Astrocyte (in vitro differentiated cells and primary cell): ENCODE measurements at regions not wholly inside any gene's neighbourhood (a gene's known extent, or its start where the extent isn't known, plus 50 kb on each side); places are given as distances from the start of the nearest gene placed in this dataset.

ENCODE experiments used
- DNase-seq: peaks from one replicate; pipeline ENCODE4 v3.0.0-alpha.2; 2010; ENCODE audit warnings: low read depth
- FAIRE-seq: peaks from 2 replicates; lab custom pipeline; 2011; peaks lifted over from hg19 to GRCh38; lab: Jason Lieb, UNC
- H2AFZ ChIP-seq: 2 replicates; pipeline ENCODE4 v1.6.0; 2012; ENCODE audit warnings: low read depth, low read length, inconsistent platforms
- H3K27ac ChIP-seq: 2 replicates; pipeline ENCODE4 v1.5.1; 2011; ENCODE audit warnings: low read depth, low read length, inconsistent platforms
- H3K27me3 ChIP-seq: 2 replicates; pipeline ENCODE4 v1.6.0; 2011; ENCODE audit warnings: low read length, inconsistent platforms; ENCODE audit not compliant: insufficient read depth
- H3K36me3 ChIP-seq: 2 replicates; pipeline ENCODE4 v1.5.1; 2011; ENCODE audit warnings: low read length, inconsistent platforms; ENCODE audit not compliant: insufficient read depth
- H3K4me1 ChIP-seq: 2 replicates; pipeline ENCODE4 v1.5.1; 2011; ENCODE audit warnings: low read length, inconsistent platforms; ENCODE audit not compliant: insufficient read depth
- H3K4me2 ChIP-seq: 2 replicates; pipeline ENCODE4 v1.6.0; 2012; ENCODE audit warnings: low read length, inconsistent platforms
- H3K4me3 ChIP-seq: 2 replicates; pipeline ENCODE4 v1.5.1; 2011; ENCODE audit warnings: low read depth, mild to moderate bottlenecking, low read length, inconsistent platforms; ENCODE audit not compliant: insufficient read depth
- H3K79me2 ChIP-seq: 2 replicates; pipeline ENCODE4 v1.6.0; 2012; ENCODE audit warnings: mild to moderate bottlenecking, low read length, inconsistent platforms; ENCODE audit not compliant: insufficient read depth
- H3K9ac ChIP-seq: 2 replicates; pipeline ENCODE4 v1.6.0; 2012; ENCODE audit warnings: mild to moderate bottlenecking, low read length, inconsistent platforms
- H3K9me3 ChIP-seq: 2 replicates; pipeline ENCODE4 v1.5.1; 2012; ENCODE audit warnings: low read depth, mild to moderate bottlenecking, low read length, inconsistent platforms; ENCODE audit not compliant: insufficient read depth
- H4K20me1 ChIP-seq: 2 replicates; pipeline ENCODE4 v1.6.0; 2012; ENCODE audit warnings: low read length, inconsistent platforms; ENCODE audit not compliant: insufficient read depth
- H3K27ac Mint-ChIP-seq: one replicate; pipeline ENCODE4 v1.8.0; 2021; ENCODE audit warnings: mild to moderate bottlenecking, mixed read lengths; ENCODE audit not compliant: unreplicated experiment
- H3K27me3 Mint-ChIP-seq: one replicate; pipeline ENCODE4 v1.8.0; 2021; ENCODE audit warnings: low read depth, mixed read lengths; ENCODE audit not compliant: unreplicated experiment
- H3K36me3 Mint-ChIP-seq: one replicate; pipeline ENCODE4 v1.8.0; 2021; ENCODE audit warnings: low read depth, mixed read lengths; ENCODE audit not compliant: unreplicated experiment
- H3K4me1 Mint-ChIP-seq: one replicate; pipeline ENCODE4 v1.8.0; 2021; ENCODE audit warnings: low read depth, mixed read lengths; ENCODE audit not compliant: unreplicated experiment
- H3K4me3 Mint-ChIP-seq: one replicate; pipeline ENCODE4 v1.8.0; 2021; ENCODE audit warnings: mild to moderate bottlenecking, moderate library complexity, mixed read lengths; ENCODE audit not compliant: unreplicated experiment
- H3K9me3 Mint-ChIP-seq: one replicate; pipeline ENCODE4 v1.8.0; 2021; ENCODE audit warnings: mild to moderate bottlenecking, mixed read lengths; ENCODE audit not compliant: unreplicated experiment
- CTCF ChIP-seq: IDR thresholded peaks from 2 replicates; pipeline ENCODE4 v1.5.1; 2011; ENCODE audit warnings: low read depth, mild to moderate bottlenecking, inconsistent platforms, low read length, moderate library complexity; ENCODE audit not compliant: insufficient read depth
- EZH2 ChIP-seq: IDR thresholded peaks from 2 replicates; pipeline ENCODE4 v1.6.1; 2012; ENCODE audit warnings: mild to moderate bottlenecking, low read length, inconsistent platforms; ENCODE audit not compliant: insufficient read depth

DNA sequence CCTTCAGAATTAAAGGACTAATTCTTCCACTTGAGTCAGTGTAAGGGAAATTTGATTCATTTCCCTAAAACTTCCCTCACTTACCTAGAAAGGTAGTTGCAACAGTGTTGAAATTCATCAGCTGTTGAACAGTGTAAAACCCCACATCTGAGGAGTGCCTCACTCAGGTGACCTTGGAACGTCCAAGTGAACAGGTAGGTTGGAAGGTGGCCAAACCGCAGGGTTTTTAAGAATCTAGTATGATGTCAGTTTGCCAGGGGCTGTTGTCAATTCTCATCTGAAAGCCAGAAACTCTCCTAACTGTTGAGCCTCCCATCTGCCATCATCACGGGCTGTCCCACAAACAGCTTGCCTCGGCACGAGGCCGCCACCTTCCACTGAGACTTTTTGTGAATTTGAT is 105.7 kb downstream of the TMEM174 start:
- Mint-ChIP-seq H3K4me1 (peaks cover 4% of the 10 kb centered on the region), H3K27me3 (peaks cover 65% of the 10 kb centered on the region), H3K36me3 (no peaks in the 10 kb centered on the region), H3K27ac (no peak overlapping the region), H3K9me3 (no peaks in the 10 kb centered on the region), H3K4me3 (no peak overlapping the region)
- no peaks in the 10 kb centered on the region for H4K20me1 ChIP-seq
- DNase-seq (no peak), FAIRE-seq (no peak)
- peaks cover 1% of the 10 kb centered on the region for H3K27me3 ChIP-seq
- TF ChIP-seq EZH2 = no peak
- no peak overlapping the region for H3K4me3 ChIP-seq
- H3K27ac ChIP-seq = no peak overlapping the region
- H3K36me3 ChIP-seq = no peaks in the 10 kb centered on the region
- H3K4me1 ChIP-seq = peaks cover 13% of the 10 kb centered on the region
- H3K4me2 ChIP-seq = no peak overlapping the region
- H3K79me2 ChIP-seq = no peaks in the 10 kb centered on the region
- H2AFZ ChIP-seq = no peak overlapping the region
- no peaks in the 10 kb centered on the region for H3K9me3 ChIP-seq
- no peak overlapping the region for H3K9ac ChIP-seq

DNA sequence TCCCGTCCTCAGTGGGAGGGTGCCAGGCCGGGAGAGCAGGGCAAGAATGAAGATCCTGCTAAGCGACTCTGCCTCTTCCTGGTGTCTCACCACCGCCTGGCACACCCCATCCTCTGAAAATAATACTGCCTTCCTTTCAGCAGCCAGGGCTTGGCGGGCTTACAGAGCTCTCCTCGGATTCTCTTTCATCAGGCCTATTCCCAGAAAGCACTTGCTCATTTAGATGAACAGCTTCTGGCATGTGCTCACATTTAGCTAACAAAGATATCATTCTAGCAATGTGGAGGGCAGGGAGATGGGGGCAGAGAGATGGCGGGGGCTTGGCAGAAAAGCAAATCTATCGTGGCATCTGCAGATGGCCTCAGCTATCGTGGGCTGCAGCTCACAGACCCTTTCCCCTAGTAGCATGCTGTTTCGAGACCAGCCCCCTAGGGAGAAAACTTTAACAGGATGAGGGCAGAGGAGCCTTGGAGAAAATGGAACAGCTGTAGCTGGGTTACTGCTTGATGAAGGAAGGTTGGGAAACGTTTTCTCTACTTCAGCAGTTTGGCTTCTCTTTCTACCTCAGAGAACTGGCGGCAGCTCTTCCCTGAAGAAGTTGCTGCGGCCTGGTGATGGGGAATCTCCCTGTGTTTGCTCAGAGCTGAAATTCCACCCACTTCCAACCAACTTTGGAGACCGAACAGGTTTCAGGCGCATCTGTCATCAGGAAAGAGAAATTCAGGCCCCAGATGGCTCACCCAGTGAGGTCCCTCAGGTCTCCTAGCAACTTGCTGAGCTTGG is 102.1 kb downstream of the TMEM174 start:
- Histone ChIP-seq H4K20me1 (no peaks in the 10 kb centered on the region), H3K4me1 (no peaks in the 10 kb centered on the region), H3K27ac (no peak overlapping the region), H3K79me2 (no peaks in the 10 kb centered on the region), H3K36me3 (no peaks in the 10 kb centered on the region), H3K27me3 (peaks cover 4% of the 10 kb centered on the region), H3K4me3 (no peak overlapping the region), H3K9ac (no peak overlapping the region), H3K9me3 (no peaks in the 10 kb centered on the region), H3K4me2 (no peak overlapping the region), H2AFZ (peak overlapping the region; percentile 1)
- TF ChIP-seq CTCF (no peak), EZH2 (no peak)
- H3K27me3 Mint-ChIP-seq = peaks cover 68% of the 10 kb centered on the region
- H3K4me1 Mint-ChIP-seq = no peaks in the 10 kb centered on the region
- no peak overlapping the region for H3K4me3 Mint-ChIP-seq
- FAIRE-seq = no peak
- DNase-seq = no peak
- no peaks in the 10 kb centered on the region for H3K36me3 Mint-ChIP-seq
- H3K9me3 Mint-ChIP-seq = peaks cover 1% of the 10 kb centered on the region
- H3K27ac Mint-ChIP-seq = no peak overlapping the region

DNA sequence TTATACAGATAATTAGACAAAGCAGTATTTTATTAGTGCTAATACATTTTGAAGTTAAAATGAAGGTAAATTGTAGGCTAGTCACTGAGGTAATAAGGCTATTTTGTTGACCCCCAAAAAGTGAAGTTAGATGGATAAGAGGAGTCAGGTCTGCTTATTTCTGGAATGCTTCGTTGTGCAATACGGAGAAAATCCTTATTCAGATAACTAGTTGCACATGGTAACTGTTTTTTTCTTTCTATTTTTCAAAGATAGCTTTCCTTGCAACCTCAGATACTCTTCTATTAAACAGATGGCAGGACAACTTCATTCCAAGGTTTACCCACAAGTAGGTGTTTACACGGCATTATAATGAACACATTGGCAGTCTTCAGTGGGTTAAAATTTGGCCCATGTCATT is 101.1 kb downstream of the TMEM174 start:
- TF ChIP-seq EZH2 (no peak), CTCF (no peak)
- H3K9me3 Mint-ChIP-seq = peaks cover 4% of the 10 kb centered on the region

More for the DNA sequence above, 101.1 kb downstream of the TMEM174 start:
- H2AFZ ChIP-seq = no peak overlapping the region
- Mint-ChIP-seq H3K36me3 (no peaks in the 10 kb centered on the region), H3K4me3 (no peak overlapping the region), H3K4me1 (no peaks in the 10 kb centered on the region), H3K27ac (no peak overlapping the region), H3K27me3 (peaks cover 69% of the 10 kb centered on the region)
- no peak for DNase-seq
- H3K9me3 ChIP-seq = no peaks in the 10 kb centered on the region
- H3K4me3 ChIP-seq = no peak overlapping the region
- H3K9ac ChIP-seq = no peak overlapping the region
- H3K36me3 ChIP-seq = no peaks in the 10 kb centered on the region
- H4K20me1 ChIP-seq = no peaks in the 10 kb centered on the region
- no peak overlapping the region for H3K27ac ChIP-seq
- no peaks in the 10 kb centered on the region for H3K4me1 ChIP-seq
- no peaks in the 10 kb centered on the region for H3K79me2 ChIP-seq
- H3K4me2 ChIP-seq = no peak overlapping the region
- FAIRE-seq = peak; percentile 37
- H3K27me3 ChIP-seq = peaks cover 4% of the 10 kb centered on the region
